OCI-LY3 (cell line): ENCODE measurements at regions not wholly inside any gene's neighbourhood (a gene's known extent, or its start where the extent isn't known, plus 50 kb on each side); places are given as distances from the start of the nearest gene placed in this dataset.

ENCODE experiments used
- CTCF ChIP-seq: fragments of 200-600, 300-600 bp; sonication (generic); IDR thresholded peaks from 2 replicates; pipeline ENCODE4 v1.5.1; 2014; ENCODE audit warnings: antibody characterized with exemption, low read length, low read depth
- EZH2phosphoT487 ChIP-seq: fragments of 200-600 bp; shearing (Covaris generic); IDR thresholded peaks from 2 replicates; pipeline ENCODE4 v1.6.1; 2018; ENCODE audit warnings: antibody characterized with exemption, mixed run types, low read depth

DNA sequence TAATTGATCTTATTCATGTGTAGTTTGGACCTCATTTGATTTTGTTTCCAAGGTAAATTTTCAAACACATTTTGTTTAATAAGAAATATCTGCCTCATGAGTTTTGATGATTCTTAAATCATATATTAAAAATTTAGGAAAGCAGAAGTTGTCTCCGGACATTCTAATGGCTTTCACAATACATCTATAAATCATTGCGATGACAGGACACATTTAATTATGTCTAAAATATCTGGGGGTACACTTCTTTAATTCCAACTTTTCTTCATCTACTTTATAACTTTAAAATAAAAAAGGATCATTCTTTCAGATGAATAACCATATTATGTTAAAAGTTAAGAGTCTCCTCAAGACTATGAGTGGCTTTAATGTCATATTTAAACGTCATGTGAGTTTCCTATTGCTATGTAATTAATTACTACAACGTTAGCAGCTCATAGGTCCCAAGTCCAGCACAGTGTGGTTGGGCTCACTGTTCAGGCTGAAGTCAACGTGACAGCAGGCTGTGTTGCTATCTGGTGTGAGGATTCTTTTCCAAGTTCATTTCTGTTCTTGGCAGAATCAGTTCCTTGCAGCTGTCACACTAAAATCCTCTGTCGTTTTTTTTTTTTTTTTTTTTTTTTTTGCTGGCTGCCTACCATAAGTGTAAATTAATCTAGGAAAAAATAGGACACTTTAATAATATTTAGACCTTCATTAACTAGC lies 893.5 kb downstream of the LTN1 start:
- TF ChIP-seq CTCF (no peak), EZH2phosphoT487 (no peak)
